Activated B cell treated with CpG ODN at 0.5 μM for 24 hours (primary cell): ENCODE measurements at regions not wholly inside any gene's neighbourhood (a gene's known extent, or its start where the extent isn't known, plus 50 kb on each side); places are given as distances from the start of the nearest gene placed in this dataset.

Source experiments
- ATAC-seq: fragments of 200-7000 bp; cut with Tn5 transposase; one replicate; pipeline ENCODE4 v1.10.0; 2021; ENCODE audit warnings: low read depth, mild to moderate bottlenecking, moderate library complexity
- CTCF ChIA-PET: fragments of 350-600 bp; sonication (Branson Sonifier 250); formaldehyde crosslinking; loops from one replicate; lab custom pipeline; 2021; ENCODE audit warnings: antibody characterized with exemption; lab: Charles Lee
- POLR2A ChIA-PET: fragments of 350-600 bp; sonication (Branson Sonifier 250); formaldehyde crosslinking; loops from one replicate; lab custom pipeline; 2021; ENCODE audit warnings: antibody characterized with exemption; lab: Charles Lee
- DNase-seq: peaks from one replicate; pipeline ENCODE4 v3.0.0; 2022
- H3K27ac Mint-ChIP-seq: one replicate; pipeline ENCODE4 v1.8.0; 2020; ENCODE audit warnings: mixed read lengths
- H3K27me3 Mint-ChIP-seq: one replicate; pipeline ENCODE4 v1.8.0; 2021; ENCODE audit warnings: mixed read lengths
- H3K36me3 Mint-ChIP-seq: one replicate; pipeline ENCODE4 v1.8.0; 2021; ENCODE audit warnings: low read depth, mixed read lengths
- H3K4me1 Mint-ChIP-seq: one replicate; pipeline ENCODE4 v1.8.0; 2021; ENCODE audit warnings: mixed read lengths
- H3K4me3 Mint-ChIP-seq: one replicate; pipeline ENCODE4 v1.8.0; 2020; ENCODE audit warnings: mild to moderate bottlenecking, mixed read lengths
- H3K9me3 Mint-ChIP-seq: one replicate; pipeline ENCODE4 v1.8.0; 2020; ENCODE audit warnings: mixed read lengths
- CTCF ChIP-seq: fragments of 200-600 bp; IDR thresholded peaks from one replicate; pipeline ENCODE4 v1.8.0; 2022; ENCODE audit warnings: antibody characterized with exemption, mild to moderate bottlenecking
- intact Hi-C: fragments of 100-400 bp; cut with micrococcal nuclease; formaldehyde crosslinking; loops from one replicate; pipeline ENCODE4 v1.15.1; 2024

- DNase-seq, result no peak
- peaks cover 6% of the 10 kb centered on the region for H3K9me3 Mint-ChIP-seq
- intact Hi-C loops, result no loop called here
- ChIA-PET POLR2A (no interaction called here), CTCF (no interaction called here)
- no peak overlapping the region for H3K27ac Mint-ChIP-seq
- H3K27me3 Mint-ChIP-seq, result no peaks in the 10 kb centered on the region
- no peaks in the 10 kb centered on the region for H3K4me1 Mint-ChIP-seq
- no peak for ATAC-seq
- no peak for TF ChIP-seq CTCF
- H3K36me3 Mint-ChIP-seq, result no peaks in the 10 kb centered on the region
- no peak overlapping the region for H3K4me3 Mint-ChIP-seq
Observed at GRCh38 chr9:87160148-87161102, 213.1 kb upstream of the GAS1 start.

- H3K36me3 Mint-ChIP-seq, result no peaks in the 10 kb centered on the region
- ATAC-seq (no peak), DNase-seq (no peak)
- H3K27ac Mint-ChIP-seq, result no peak overlapping the region
- TF ChIP-seq CTCF, result no peak
- POLR2A ChIA-PET, result no interaction called here
- H3K4me3 Mint-ChIP-seq, result no peak overlapping the region
- H3K27me3 Mint-ChIP-seq, result no peaks in the 10 kb centered on the region
- intact Hi-C loops, result no loop called here
- peaks cover 6% of the 10 kb centered on the region for H3K9me3 Mint-ChIP-seq
- CTCF ChIA-PET, result no interaction called here
- H3K4me1 Mint-ChIP-seq, result no peaks in the 10 kb centered on the region
Observed at GRCh38 chr9:87167161-87167560, 219.9 kb upstream of the GAS1 start.

- DNase-seq, result no peak
- intact Hi-C loops, result no loop called here
- no peak for TF ChIP-seq CTCF
- Mint-ChIP-seq H3K9me3 (peaks cover 6% of the 10 kb centered on the region), H3K36me3 (no peaks in the 10 kb centered on the region), H3K27me3 (no peaks in the 10 kb centered on the region), H3K27ac (no peak overlapping the region), H3K4me3 (no peak overlapping the region), H3K4me1 (no peaks in the 10 kb centered on the region)
- ATAC-seq, result no peak
- POLR2A ChIA-PET, result no interaction called here
- CTCF ChIA-PET, result no interaction called here
Observed at GRCh38 chr9:87167582-87167981, 220.3 kb upstream of the GAS1 start.

- Mint-ChIP-seq H3K4me3 (no peak overlapping the region), H3K27ac (no peak overlapping the region), H3K4me1 (no peaks in the 10 kb centered on the region), H3K36me3 (no peaks in the 10 kb centered on the region), H3K27me3 (no peaks in the 10 kb centered on the region), H3K9me3 (peaks cover 7% of the 10 kb centered on the region)
- no peak for DNase-seq
- ChIA-PET POLR2A (no interaction called here), CTCF (no interaction called here)
- ATAC-seq, result no peak
- intact Hi-C loops, result no loop called here
- no peak for TF ChIP-seq CTCF
Observed at GRCh38 chr9:87178302-87178701, 231.0 kb upstream of the GAS1 start.

- H3K9me3 Mint-ChIP-seq, result peaks cover 7% of the 10 kb centered on the region
- intact Hi-C loops, result no loop called here
- no peak for DNase-seq
- no peak overlapping the region for H3K27ac Mint-ChIP-seq
- no peaks in the 10 kb centered on the region for H3K4me1 Mint-ChIP-seq
- POLR2A ChIA-PET, result no interaction called here
- H3K27me3 Mint-ChIP-seq, result no peaks in the 10 kb centered on the region
- no peak for ATAC-seq
- CTCF ChIA-PET, result no interaction called here
- H3K4me3 Mint-ChIP-seq, result no peak overlapping the region
- TF ChIP-seq CTCF, result no peak
- no peaks in the 10 kb centered on the region for H3K36me3 Mint-ChIP-seq
Observed at GRCh38 chr9:87179553-87180340, 232.4 kb upstream of the GAS1 start.
